GM13976 (cell line): ENCODE measurements at regions not wholly inside any gene's neighbourhood (a gene's known extent, or its start where the extent isn't known, plus 50 kb on each side); places are given as distances from the start of the nearest gene placed in this dataset.

Experiments used
- DNase-seq: peaks from one replicate; pipeline ENCODE4 v3.0.0; 2012; ENCODE audit warnings: low spot score
- CTCF ChIP-seq: IDR thresholded peaks from 2 replicates; pipeline ENCODE4 v1.5.1; 2012; ENCODE audit warnings: borderline replicate concordance, mild to moderate bottlenecking; ENCODE audit not compliant: insufficient read depth; ENCODE audit errors: extremely low read depth, missing control alignments, control extremely low read depth
- in situ Hi-C: fragments of 300-500 bp; cut with MboI; formaldehyde crosslinking; loops from one replicate; pipeline ENCODE4 v1.12.0; 2022; ENCODE audit warnings: low sequenced_read_pairs, mixed read lengths, inconsistent platforms; ENCODE audit not compliant: unreplicated experiment

- in situ Hi-C loops: no loop called here
- TF ChIP-seq CTCF: no peak
- no peak for DNase-seq
Measured at GRCh38 chr16:86307514-86307903, 202.8 kb upstream of the FOXF1 start.

- in situ Hi-C loops: no loop called here
- no peak for DNase-seq
- no peak for TF ChIP-seq CTCF
Measured at GRCh38 chr16:86308514-86308913, 201.8 kb upstream of the FOXF1 start.

GRCh38 chr16:86313631-86314030 lies 196.7 kb upstream of the FOXF1 start:
- TF ChIP-seq CTCF: no peak
- in situ Hi-C loops: no loop called here
- DNase-seq: no peak

- no peak for TF ChIP-seq CTCF
- in situ Hi-C loops: no loop called here
- no peak for DNase-seq
Measured at GRCh38 chr16:86314402-86315025, 195.8 kb upstream of the FOXF1 start.

- no peak for DNase-seq
- in situ Hi-C loops: no loop called here
- no peak for TF ChIP-seq CTCF
Measured at GRCh38 chr16:86316967-86317812, 193.1 kb upstream of the FOXF1 start.

GRCh38 chr16:86317813-86318650 lies 192.3 kb upstream of the FOXF1 start:
- DNase-seq: no peak
- no peak for TF ChIP-seq CTCF
- in situ Hi-C loops: no loop called here
